Stimulated activated CD4-positive, alpha-beta T cell treated with anti-CD3 and anti-CD28 coated beads, Interleukin-15, amount 100 ng/mL, for 1 hour (primary cell): ENCODE measurements at regions not wholly inside any gene's neighbourhood (a gene's known extent, or its start where the extent isn't known, plus 50 kb on each side); places are given as distances from the start of the nearest gene placed in this dataset.

Source experiments
- DNase-seq, 2 donors: peaks; one replicate each; pipeline ENCODE4 v3.0.0-alpha.2; 2020; ENCODE audit warnings: low read depth in 1 of 2, low spot score in 1 of 2

GRCh38 chr10:44593952-44594351, 209.1 kb upstream of the CXCL12 start:
- DNase-seq: no peak

GRCh38 chr10:44607116-44607515, 222.2 kb upstream of the CXCL12 start:
- DNase-seq: no peak

- no peak for DNase-seq
Observed at GRCh38 chr10:44618910-44619309, 234.0 kb upstream of the CXCL12 start.

GRCh38 chr10:44619521-44619920, 234.6 kb upstream of the CXCL12 start:
- DNase-seq: no peak

- no peak for DNase-seq
Observed at GRCh38 chr10:44619975-44620374, 235.1 kb upstream of the CXCL12 start.

- no peak for DNase-seq
Observed at GRCh38 chr10:44627591-44628354, 242.9 kb upstream of the CXCL12 start.

GRCh38 chr10:44628921-44629320, 244.0 kb upstream of the CXCL12 start:
- no peak for DNase-seq

GRCh38 chr10:44635176-44635575, 250.3 kb upstream of the CXCL12 start:
- no peak for DNase-seq

- no peak for DNase-seq
Observed at GRCh38 chr10:44636625-44637024, 251.7 kb upstream of the CXCL12 start.

- no peak for DNase-seq
Observed at GRCh38 chr10:44640429-44640828, 255.5 kb upstream of the CXCL12 start.

GRCh38 chr10:44647473-44647872, 262.6 kb upstream of the CXCL12 start:
- DNase-seq: no peak

GRCh38 chr10:44647877-44648542, 263.1 kb upstream of the CXCL12 start:
- no peak for DNase-seq

GRCh38 chr10:44650691-44651661, 260.2 kb upstream of the TMEM72 start:
- no peak for DNase-seq

- no peak for DNase-seq
Observed at GRCh38 chr10:44651834-44652233, 259.3 kb upstream of the TMEM72 start.

- no peak for DNase-seq
Observed at GRCh38 chr10:44659320-44659719, 251.8 kb upstream of the TMEM72 start.

GRCh38 chr10:44660271-44660670, 250.9 kb upstream of the TMEM72 start:
- DNase-seq: no peak

- no peak for DNase-seq
Observed at GRCh38 chr10:44662051-44662450, 249.1 kb upstream of the TMEM72 start.

- DNase-seq: no peak
Observed at GRCh38 chr10:44668336-44668735, 242.8 kb upstream of the TMEM72 start.

- DNase-seq: no peak
Observed at GRCh38 chr10:44671319-44671718, 239.8 kb upstream of the TMEM72 start.

- no peak for DNase-seq
Observed at GRCh38 chr10:44673245-44673983, 237.7 kb upstream of the TMEM72 start.
